ES-I3 (cell line): ENCODE measurements at regions not wholly inside any gene's neighbourhood (a gene's known extent, or its start where the extent isn't known, plus 50 kb on each side); places are given as distances from the start of the nearest gene placed in this dataset.
"Not testable (repeated sequence)": the region's sequence is repeated elsewhere in the genome, so short reads cannot be mapped to it uniquely, and the experiment has no call there.

ENCODE experiments used
- H3K36me3 ChIP-seq: 2 replicates; pipeline ENCODE4 v1.6.1; 2013; ENCODE audit warnings: mild to moderate bottlenecking, low read length, control low read depth, moderate library complexity; ENCODE audit not compliant: insufficient read depth
- H3K4me1 ChIP-seq: 2 replicates; pipeline ENCODE4 v1.6.1; 2013; ENCODE audit warnings: mild to moderate bottlenecking, control low read depth, low read length; ENCODE audit not compliant: insufficient read depth
- H3K9ac ChIP-seq: 2 replicates; pipeline ENCODE4 v1.6.1; 2013; ENCODE audit warnings: low read depth, mild to moderate bottlenecking, low read length, moderate library complexity
- H3K9me3 ChIP-seq: 2 replicates; pipeline ENCODE4 v1.6.1; 2013; ENCODE audit warnings: mild to moderate bottlenecking, low read length, moderate library complexity; ENCODE audit not compliant: control insufficient read depth, insufficient read depth

DNA sequence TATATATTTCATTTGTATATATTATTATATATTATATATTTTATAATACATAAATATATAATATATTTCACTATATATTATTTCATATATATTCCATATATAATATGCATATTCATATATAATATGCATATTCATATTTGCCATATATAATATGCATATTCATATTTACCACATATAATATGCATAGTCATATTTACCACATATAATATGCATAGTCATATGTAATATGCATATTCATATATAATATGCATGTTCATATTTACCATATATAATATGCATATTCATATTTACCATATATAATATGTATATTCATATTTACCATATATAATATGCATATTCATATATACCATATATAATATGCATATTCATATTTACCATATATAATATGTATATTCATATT lies 51.2 kb upstream of the GATA2 start:
- Histone ChIP-seq H3K4me1 (peaks cover 7% of the 10 kb centered on the region; the same call in 1 of the 2 replicates), H3K9ac (no peak overlapping the region), H3K9me3 (no peaks in the 10 kb centered on the region)

DNA sequence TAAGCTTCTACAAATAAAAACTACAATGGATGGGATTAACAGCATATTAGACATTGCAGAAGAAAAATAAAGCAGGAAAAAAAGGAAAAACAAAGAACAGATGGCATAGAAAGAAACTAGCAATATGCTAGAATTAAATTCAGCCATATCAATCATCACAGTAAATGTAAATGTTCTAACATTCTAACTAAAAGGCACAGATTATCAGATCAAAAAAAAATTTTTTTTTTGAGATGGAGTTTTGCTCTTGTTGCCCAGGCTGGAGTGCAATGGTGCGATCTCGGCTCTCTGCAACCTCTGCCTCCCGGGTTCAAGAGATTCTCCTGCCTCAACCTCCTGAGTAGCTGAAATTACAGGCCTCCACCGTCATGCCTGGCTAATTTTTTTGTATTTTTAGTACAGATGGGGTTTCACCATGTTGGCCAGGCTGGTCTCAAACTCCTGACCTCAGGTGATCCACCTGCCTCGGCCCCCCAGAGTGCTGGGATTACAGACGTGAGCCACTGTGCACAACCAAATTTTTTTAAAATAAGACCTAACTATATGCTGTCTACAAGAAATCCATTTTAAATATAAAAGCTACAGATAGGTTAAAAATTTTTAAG lies 50.7 kb upstream of the GATA2 start:
- H3K4me1 ChIP-seq, H3K9me3 ChIP-seq, H3K9ac ChIP-seq, H3K36me3 ChIP-seq: not testable (repeated sequence)

More for the DNA sequence above, 51.2 kb upstream of the GATA2 start:
- no peaks in the 10 kb centered on the region for H3K36me3 ChIP-seq
